Erythroblast (primary cell): ENCODE measurements at regions not wholly inside any gene's neighbourhood (a gene's known extent, or its start where the extent isn't known, plus 50 kb on each side); places are given as distances from the start of the nearest gene placed in this dataset.

Experiments used
- GATA1 ChIP-seq: IDR thresholded peaks from 2 replicates; pipeline ENCODE4 v1.6.1; 2011; ENCODE audit warnings: low read depth, mild to moderate bottlenecking, control low read depth, low read length, moderate library complexity
- POLR2A ChIP-seq: IDR thresholded peaks from 2 replicates; pipeline ENCODE4 v1.6.1; 2011; ENCODE audit warnings: mild to moderate bottlenecking, low read length

DNA sequence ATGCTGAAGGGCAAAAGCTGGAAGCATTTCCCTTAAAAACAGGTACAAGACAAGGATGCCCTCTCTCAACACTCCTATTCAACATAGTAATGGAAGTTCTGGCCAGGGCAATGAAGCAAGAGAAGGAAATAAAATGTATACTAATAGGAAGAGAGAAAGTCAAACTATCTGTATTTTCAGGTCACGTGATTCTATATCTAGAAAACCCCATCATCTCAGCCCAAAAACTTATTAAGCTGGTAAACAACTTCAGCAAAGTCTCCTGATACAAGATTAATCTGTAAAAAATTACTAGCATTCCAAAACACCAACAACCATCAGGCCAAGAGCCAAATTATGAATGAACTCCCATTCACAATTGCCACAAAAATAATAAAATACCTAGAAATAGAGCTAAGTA lies 213.2 kb upstream of the CNTNAP5 start:
- TF ChIP-seq POLR2A = no peak
- no peak for TF ChIP-seq GATA1
